ENCODE measurements at regions not wholly inside any gene's neighbourhood (a gene's known extent, or its start where the extent isn't known, plus 50 kb on each side); places are given as distances from the start of the nearest gene placed in this dataset.

DNA sequence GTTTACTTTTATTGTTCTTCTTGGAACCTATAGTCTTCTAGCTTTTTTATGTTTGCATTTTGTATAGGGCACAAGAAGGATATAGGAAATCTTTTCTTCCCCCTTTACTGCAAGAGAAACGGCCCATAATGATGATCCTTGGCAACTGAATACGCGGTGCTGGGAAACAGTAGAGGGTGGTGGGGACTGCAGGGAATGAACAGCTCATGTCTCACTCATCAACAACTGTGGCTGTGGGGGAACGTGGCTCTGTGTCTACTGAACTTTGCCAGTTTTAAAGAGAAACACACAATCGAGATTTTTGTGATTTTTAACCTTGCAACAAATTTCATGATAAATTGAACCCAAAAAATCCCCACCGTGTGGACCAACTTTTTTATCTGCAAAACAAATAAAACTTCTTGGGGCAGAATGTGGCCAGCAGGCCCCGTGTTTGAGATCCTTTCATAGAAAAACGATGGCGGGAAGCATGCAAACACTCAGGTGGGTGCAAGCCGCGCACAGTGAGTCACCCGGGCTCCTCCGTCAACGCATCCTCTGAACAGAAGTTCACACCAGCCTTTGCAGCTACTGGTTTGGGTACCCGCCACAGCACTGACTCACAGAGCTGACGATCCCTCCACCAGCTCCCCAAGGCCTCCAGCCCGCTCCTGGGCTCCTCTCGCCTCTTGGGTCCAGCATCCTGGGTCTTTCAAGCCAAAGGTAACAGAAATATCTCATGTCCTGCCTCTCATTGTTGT is 149.3 kb downstream of the COL6A3 start:
- intact Hi-C loops (cut with micrococcal nuclease; ENCODE audit: unreplicated experiment): no loop called here
- no peak overlapping the region for H2AFZ ChIP-seq
- peaks cover 13% of the 10 kb centered on the region; the same call in 1 of the 2 replicates for H3K4me1 ChIP-seq (replicated peaks; ENCODE audit: insufficient read depth)
- no peak overlapping the region for H3K4me3 ChIP-seq
- no peaks in the 10 kb centered on the region; the same call in 1 of the 2 replicates for H3K9me3 ChIP-seq (ENCODE audit: insufficient read depth, low read depth)
- DNase-seq: no peak
- H3K27ac ChIP-seq: no peak overlapping the region
- TF ChIP-seq, protein P1, sequence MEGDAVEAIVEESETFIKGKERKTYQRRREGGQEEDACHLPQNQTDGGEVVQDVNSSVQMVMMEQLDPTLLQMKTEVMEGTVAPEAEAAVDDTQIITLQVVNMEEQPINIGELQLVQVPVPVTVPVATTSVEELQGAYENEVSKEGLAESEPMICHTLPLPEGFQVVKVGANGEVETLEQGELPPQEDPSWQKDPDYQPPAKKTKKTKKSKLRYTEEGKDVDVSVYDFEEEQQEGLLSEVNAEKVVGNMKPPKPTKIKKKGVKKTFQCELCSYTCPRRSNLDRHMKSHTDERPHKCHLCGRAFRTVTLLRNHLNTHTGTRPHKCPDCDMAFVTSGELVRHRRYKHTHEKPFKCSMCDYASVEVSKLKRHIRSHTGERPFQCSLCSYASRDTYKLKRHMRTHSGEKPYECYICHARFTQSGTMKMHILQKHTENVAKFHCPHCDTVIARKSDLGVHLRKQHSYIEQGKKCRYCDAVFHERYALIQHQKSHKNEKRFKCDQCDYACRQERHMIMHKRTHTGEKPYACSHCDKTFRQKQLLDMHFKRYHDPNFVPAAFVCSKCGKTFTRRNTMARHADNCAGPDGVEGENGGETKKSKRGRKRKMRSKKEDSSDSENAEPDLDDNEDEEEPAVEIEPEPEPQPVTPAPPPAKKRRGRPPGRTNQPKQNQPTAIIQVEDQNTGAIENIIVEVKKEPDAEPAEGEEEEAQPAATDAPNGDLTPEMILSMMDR (conservative IDR thresholded peaks at IDR 0.05): no peak
- no peak for TF ChIP-seq EZH2 (IDR thresholded peaks at IDR 0.05; ENCODE audit: low read depth)
- CTCF ChIA-PET: interaction anchor here (0.6 kb wide), 1 partner anchor 39 kb away, joined by 4 read pairs; no protein-coding TSS in a partner anchor
- no TSS peak for BruUV-seq (replicated peaks)
- H3F3A ChIP-seq (ENCODE audit: insufficient read depth, low read depth): peaks cover 14% of the 10 kb centered on the region
- no peaks in the 10 kb centered on the region for H3K36me3 ChIP-seq (ENCODE audit: low read depth)
- H3K9me2 ChIP-seq (ENCODE audit: insufficient read depth): no peaks in the 10 kb centered on the region
- H3K27me3 ChIP-seq (ENCODE audit: insufficient read depth, low read depth): no peaks in the 10 kb centered on the region
- no peak overlapping the region for H3K4me2 ChIP-seq
- H4K20me1 ChIP-seq (ENCODE audit: insufficient read depth): no peaks in the 10 kb centered on the region
- H3K79me2 ChIP-seq (ENCODE audit: low read depth): no peaks in the 10 kb centered on the region
- POLR2A ChIA-PET (ENCODE audit: unreplicated experiment): interaction anchor here (0.7 kb wide), 1 partner anchor 58 kb away, joined by 3 read pairs; no protein-coding TSS in a partner anchor

DNA sequence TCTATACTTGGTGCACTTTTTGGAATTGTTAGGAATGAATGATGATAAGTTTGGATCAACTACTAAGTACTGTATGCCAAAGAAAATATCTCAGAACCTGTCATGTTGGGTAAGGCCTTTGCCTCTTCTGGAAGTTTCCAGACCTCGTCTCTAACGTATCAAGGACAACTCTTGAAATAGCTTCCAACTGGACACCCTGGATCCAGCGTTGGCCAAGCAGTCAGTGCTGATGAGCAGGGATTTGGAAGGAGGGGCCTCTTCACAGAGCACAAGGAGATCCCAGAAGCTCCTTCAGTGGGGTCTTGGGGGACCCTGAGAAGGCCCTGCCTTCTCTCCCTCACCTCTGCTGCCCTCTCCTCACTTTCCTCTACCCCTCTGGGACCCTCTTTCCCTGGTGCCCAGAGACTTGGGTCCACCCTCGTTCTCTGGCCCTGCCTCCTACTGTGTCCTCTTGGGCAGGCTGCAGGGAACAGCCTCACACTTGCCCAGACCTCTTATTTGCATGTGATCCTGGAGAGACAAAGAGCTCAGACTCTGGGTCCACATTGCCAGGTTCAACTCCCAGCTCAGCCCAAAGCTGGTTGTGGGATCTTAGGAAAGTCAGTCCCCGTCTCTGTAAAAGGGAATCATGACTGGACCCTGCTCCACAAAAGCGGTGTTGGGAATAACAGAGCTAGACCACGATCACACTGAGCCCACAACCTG is 145.8 kb downstream of the COL6A3 start:
- TF ChIP-seq, protein P1 (conservative IDR thresholded peaks at IDR 0.05): no peak
- no peak for TF ChIP-seq EZH2 (IDR thresholded peaks at IDR 0.05; ENCODE audit: low read depth)
- Histone ChIP-seq H3K36me3 (ENCODE audit: low read depth) (no peaks in the 10 kb centered on the region), H3K4me2 (no peak overlapping the region), H3K9me2 (ENCODE audit: insufficient read depth) (no peaks in the 10 kb centered on the region), H2AFZ (no peak overlapping the region), H3K4me3 (no peak overlapping the region), H3K9me3 (ENCODE audit: insufficient read depth, low read depth) (no peaks in the 10 kb centered on the region), H3K4me1 (replicated peaks; ENCODE audit: insufficient read depth) (peaks cover 4% of the 10 kb centered on the region; the same call in 1 of the 2 replicates), H3F3A (ENCODE audit: insufficient read depth, low read depth) (peaks cover 5% of the 10 kb centered on the region; the same call in 1 of the 2 replicates), H3K27ac (no peak overlapping the region), H4K20me1 (ENCODE audit: insufficient read depth) (no peaks in the 10 kb centered on the region), H3K27me3 (ENCODE audit: insufficient read depth, low read depth) (no peaks in the 10 kb centered on the region), H3K79me2 (ENCODE audit: low read depth) (no peaks in the 10 kb centered on the region)
- no TSS peak for BruUV-seq (replicated peaks)
- intact Hi-C loops (cut with micrococcal nuclease; ENCODE audit: unreplicated experiment): no loop called here
- ChIA-PET POLR2A (ENCODE audit: unreplicated experiment) (interaction anchor here (0.5 kb wide), 1 partner anchor 20 kb away, joined by 4 read pairs; no protein-coding TSS in a partner anchor), CTCF (no interaction called here)
- DNase-seq: no peak

DNA sequence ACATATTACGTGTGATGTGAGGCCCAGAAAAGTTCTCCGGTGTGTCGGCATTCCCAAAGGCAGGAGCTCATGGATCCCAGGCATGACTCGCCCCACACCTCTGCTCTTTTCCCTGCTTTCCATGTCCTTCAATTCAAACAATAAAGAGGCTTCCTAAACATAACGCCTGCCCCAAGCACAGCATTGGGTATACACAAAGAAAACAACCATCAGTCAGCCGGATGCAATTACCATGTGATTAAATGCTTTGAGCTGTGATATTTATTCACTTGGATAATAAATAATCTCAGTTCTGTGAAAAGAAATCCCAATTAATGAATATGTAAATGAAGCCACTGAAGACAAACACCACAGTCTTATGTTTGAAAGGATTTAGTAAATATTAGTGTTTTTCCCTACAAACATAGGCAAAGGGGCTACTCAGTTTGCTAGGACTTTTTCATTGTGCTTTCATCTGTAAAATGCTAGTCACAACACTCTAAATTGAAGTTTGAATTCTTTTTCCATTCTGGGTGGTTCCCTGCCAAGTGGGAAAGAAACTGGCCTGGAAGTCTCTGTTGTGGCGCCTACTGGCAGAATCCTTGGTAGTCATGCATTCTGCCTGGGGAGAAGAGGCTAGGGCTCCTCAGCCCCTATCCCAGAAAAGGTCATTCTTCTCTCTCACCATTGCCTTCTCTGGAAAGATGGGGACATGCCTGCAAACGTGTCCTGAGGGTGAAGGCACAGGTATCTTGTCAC is 144.7 kb downstream of the COL6A3 start:
- POLR2A ChIA-PET (ENCODE audit: unreplicated experiment): interaction anchor here (0.5 kb wide), 1 partner anchor 18 kb away, joined by 4 read pairs; no protein-coding TSS in a partner anchor

More for the DNA sequence above, 144.7 kb downstream of the COL6A3 start:
- Histone ChIP-seq H3K36me3 (ENCODE audit: low read depth) (no peaks in the 10 kb centered on the region), H3K4me3 (no peak overlapping the region), H3K27ac (no peak overlapping the region), H3K4me2 (no peak overlapping the region), H3K79me2 (ENCODE audit: low read depth) (no peaks in the 10 kb centered on the region), H3K27me3 (ENCODE audit: insufficient read depth, low read depth) (no peaks in the 10 kb centered on the region), H3K4me1 (replicated peaks; ENCODE audit: insufficient read depth) (no peaks in the 10 kb centered on the region), H3K9me2 (ENCODE audit: insufficient read depth) (no peaks in the 10 kb centered on the region), H4K20me1 (ENCODE audit: insufficient read depth) (no peaks in the 10 kb centered on the region), H3K9me3 (ENCODE audit: insufficient read depth, low read depth) (no peaks in the 10 kb centered on the region), H3F3A (ENCODE audit: insufficient read depth, low read depth) (no peaks in the 10 kb centered on the region), H2AFZ (no peak overlapping the region)
- no TSS peak for BruUV-seq (replicated peaks)
- CTCF ChIA-PET: no interaction called here
- no peak for TF ChIP-seq EZH2 (IDR thresholded peaks at IDR 0.05; ENCODE audit: low read depth)
- TF ChIP-seq, protein P1 (conservative IDR thresholded peaks at IDR 0.05): no peak
- DNase-seq: no peak
- intact Hi-C loops (cut with micrococcal nuclease; ENCODE audit: unreplicated experiment): no loop called here
